ENCODE measurements at regions not wholly inside any gene's neighbourhood (a gene's known extent, or its start where the extent isn't known, plus 50 kb on each side); places are given as distances from the start of the nearest gene placed in this dataset.
"Not testable (repeated sequence)": the region's sequence is repeated elsewhere in the genome, so short reads cannot be mapped to it uniquely, and the experiment has no call there.

GRCh38 chr4:13920901-13921300, 293.4 kb upstream of the BOD1L1 start:
- DNase-seq (ENCODE audit: low read depth in 4 of 4, low spot score in 3 of 4) = no peak

- DNase-seq (ENCODE audit: low read depth in 4 of 4, low spot score in 3 of 4) = no peak
Observed at GRCh38 chr4:13921805-13922204, 294.3 kb upstream of the BOD1L1 start.

- DNase-seq (ENCODE audit: low read depth in 4 of 4, low spot score in 3 of 4) = no peak
Observed at GRCh38 chr4:13922459-13922858, 294.9 kb upstream of the BOD1L1 start.

GRCh38 chr4:13922873-13923645, 295.5 kb upstream of the BOD1L1 start:
- DNase-seq (ENCODE audit: low read depth in 4 of 4, low spot score in 3 of 4) = no peak

- not testable (repeated sequence) for DNase-seq (ENCODE audit: low read depth in 4 of 4, low spot score in 3 of 4)
Observed at GRCh38 chr4:13924900-13925299, 297.4 kb upstream of the BOD1L1 start.

- no peak for DNase-seq (ENCODE audit: low read depth in 4 of 4, low spot score in 3 of 4)
Observed at GRCh38 chr4:13928214-13928613, 300.7 kb upstream of the BOD1L1 start.

GRCh38 chr4:13930155-13930554, 302.6 kb upstream of the BOD1L1 start:
- no peak for DNase-seq (ENCODE audit: low read depth in 4 of 4, low spot score in 3 of 4)

GRCh38 chr4:13933191-13933590, 305.7 kb upstream of the BOD1L1 start:
- no peak for DNase-seq (ENCODE audit: low read depth in 4 of 4, low spot score in 3 of 4)

- DNase-seq (ENCODE audit: low read depth in 4 of 4, low spot score in 3 of 4) = no peak
Observed at GRCh38 chr4:13938299-13938698, 310.8 kb upstream of the BOD1L1 start.

- no peak for DNase-seq (ENCODE audit: low read depth in 4 of 4, low spot score in 3 of 4)
Observed at GRCh38 chr4:13940921-13941320, 313.4 kb upstream of the BOD1L1 start.

- no peak for DNase-seq (ENCODE audit: low read depth in 4 of 4, low spot score in 3 of 4)
Observed at GRCh38 chr4:13942977-13943376, 315.5 kb upstream of the BOD1L1 start.

GRCh38 chr4:13944095-13944511, 316.6 kb upstream of the BOD1L1 start:
- DNase-seq (ENCODE audit: low read depth in 4 of 4, low spot score in 3 of 4) = no peak

GRCh38 chr4:13947921-13948320, 320.4 kb upstream of the BOD1L1 start:
- DNase-seq (ENCODE audit: low read depth in 4 of 4, low spot score in 3 of 4) = no peak

- DNase-seq (ENCODE audit: low read depth in 4 of 4, low spot score in 3 of 4) = no peak
Observed at GRCh38 chr4:13950491-13950890, 323.0 kb upstream of the BOD1L1 start.

- DNase-seq (ENCODE audit: low read depth in 4 of 4, low spot score in 3 of 4) = no peak
Observed at GRCh38 chr4:13953083-13953482, 325.6 kb upstream of the BOD1L1 start.

GRCh38 chr4:13955551-13955950, 328.0 kb upstream of the BOD1L1 start:
- DNase-seq (ENCODE audit: low read depth in 4 of 4, low spot score in 3 of 4) = no peak

GRCh38 chr4:13956947-13957346, 329.4 kb upstream of the BOD1L1 start:
- no peak for DNase-seq (ENCODE audit: low read depth in 4 of 4, low spot score in 3 of 4)

- DNase-seq (ENCODE audit: low read depth in 4 of 4, low spot score in 3 of 4) = no peak
Observed at GRCh38 chr4:13957871-13958270, 330.3 kb upstream of the BOD1L1 start.

GRCh38 chr4:13963601-13964000, 336.1 kb upstream of the BOD1L1 start:
- DNase-seq (ENCODE audit: low read depth in 4 of 4, low spot score in 3 of 4) = no peak

- DNase-seq (ENCODE audit: low read depth in 4 of 4, low spot score in 3 of 4) = no peak
Observed at GRCh38 chr4:13966231-13967195, 339.0 kb upstream of the BOD1L1 start.

- DNase-seq (ENCODE audit: low read depth in 4 of 4, low spot score in 3 of 4) = no peak
Observed at GRCh38 chr4:13968723-13969122, 341.2 kb upstream of the BOD1L1 start.

- no peak for DNase-seq (ENCODE audit: low read depth in 4 of 4, low spot score in 3 of 4)
Observed at GRCh38 chr4:13970349-13970748, 342.8 kb upstream of the BOD1L1 start.
